Fibroblast of the aortic adventitia (primary cell): ENCODE measurements at regions not wholly inside any gene's neighbourhood (a gene's known extent, or its start where the extent isn't known, plus 50 kb on each side); places are given as distances from the start of the nearest gene placed in this dataset.

Experiments used
- DNase-seq: peaks from one replicate; pipeline ENCODE4 v3.0.0-alpha.2; 2010; ENCODE audit warnings: low read depth
- H3K4me3 ChIP-seq: 2 replicates; pipeline ENCODE4 v1.5.1; 2011; ENCODE audit warnings: low read depth, mild to moderate bottlenecking, control low read depth, low read length, moderate library complexity
- TF ChIP-seq, protein P1 (sequence below): IDR thresholded peaks from 2 replicates; pipeline ENCODE4 v1.5.1; 2011; ENCODE audit warnings: mild to moderate bottlenecking, low read length, control low read depth, inconsistent platforms; ENCODE audit not compliant: insufficient read depth

DNA sequence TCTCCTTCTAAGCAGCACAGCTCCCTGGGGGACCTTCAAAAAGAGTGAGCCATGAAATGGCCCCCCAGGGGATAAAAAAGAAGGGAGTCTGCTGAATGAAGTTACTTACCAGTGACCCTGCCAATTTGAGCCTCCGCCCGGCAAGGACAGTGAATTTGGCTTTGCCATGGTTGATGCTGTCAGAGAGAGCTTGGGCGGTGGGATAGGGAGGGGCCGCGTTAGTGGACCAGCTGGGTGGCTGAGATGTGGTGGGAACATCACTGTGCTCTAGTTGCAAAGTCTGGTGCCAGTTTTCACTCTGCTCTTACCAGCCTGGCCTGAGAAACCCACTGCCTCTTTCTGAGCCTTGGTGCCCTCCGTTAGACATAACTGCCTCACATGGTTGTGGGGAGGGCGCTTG, 114.6 kb downstream of the MRM1 start:
- H3K4me3 ChIP-seq = no peak overlapping the region
- DNase-seq = no peak
- TF ChIP-seq, protein P1, sequence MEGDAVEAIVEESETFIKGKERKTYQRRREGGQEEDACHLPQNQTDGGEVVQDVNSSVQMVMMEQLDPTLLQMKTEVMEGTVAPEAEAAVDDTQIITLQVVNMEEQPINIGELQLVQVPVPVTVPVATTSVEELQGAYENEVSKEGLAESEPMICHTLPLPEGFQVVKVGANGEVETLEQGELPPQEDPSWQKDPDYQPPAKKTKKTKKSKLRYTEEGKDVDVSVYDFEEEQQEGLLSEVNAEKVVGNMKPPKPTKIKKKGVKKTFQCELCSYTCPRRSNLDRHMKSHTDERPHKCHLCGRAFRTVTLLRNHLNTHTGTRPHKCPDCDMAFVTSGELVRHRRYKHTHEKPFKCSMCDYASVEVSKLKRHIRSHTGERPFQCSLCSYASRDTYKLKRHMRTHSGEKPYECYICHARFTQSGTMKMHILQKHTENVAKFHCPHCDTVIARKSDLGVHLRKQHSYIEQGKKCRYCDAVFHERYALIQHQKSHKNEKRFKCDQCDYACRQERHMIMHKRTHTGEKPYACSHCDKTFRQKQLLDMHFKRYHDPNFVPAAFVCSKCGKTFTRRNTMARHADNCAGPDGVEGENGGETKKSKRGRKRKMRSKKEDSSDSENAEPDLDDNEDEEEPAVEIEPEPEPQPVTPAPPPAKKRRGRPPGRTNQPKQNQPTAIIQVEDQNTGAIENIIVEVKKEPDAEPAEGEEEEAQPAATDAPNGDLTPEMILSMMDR = no peak

DNA sequence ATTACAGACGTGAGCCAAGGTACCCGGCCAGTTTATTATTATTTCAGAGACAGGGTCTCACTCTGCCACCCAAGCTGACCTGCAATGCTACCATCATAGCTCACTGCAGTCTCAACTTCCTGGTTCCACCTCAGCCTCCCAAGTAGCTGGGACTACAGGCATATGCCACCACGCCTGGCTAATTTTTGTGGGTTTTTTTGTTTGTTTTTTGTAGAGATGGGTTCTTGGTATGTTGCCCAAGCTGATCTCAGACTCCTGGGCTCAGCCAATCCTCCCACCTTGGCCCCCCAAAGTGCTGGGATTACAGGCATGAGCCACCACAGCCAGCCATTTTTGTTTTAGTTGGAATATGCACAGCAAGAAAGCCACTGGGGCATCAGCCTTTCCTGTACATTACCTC, 115.7 kb downstream of the MRM1 start:
- no peak overlapping the region for H3K4me3 ChIP-seq
- TF ChIP-seq, protein P1 = no peak
- DNase-seq = no peak

DNA sequence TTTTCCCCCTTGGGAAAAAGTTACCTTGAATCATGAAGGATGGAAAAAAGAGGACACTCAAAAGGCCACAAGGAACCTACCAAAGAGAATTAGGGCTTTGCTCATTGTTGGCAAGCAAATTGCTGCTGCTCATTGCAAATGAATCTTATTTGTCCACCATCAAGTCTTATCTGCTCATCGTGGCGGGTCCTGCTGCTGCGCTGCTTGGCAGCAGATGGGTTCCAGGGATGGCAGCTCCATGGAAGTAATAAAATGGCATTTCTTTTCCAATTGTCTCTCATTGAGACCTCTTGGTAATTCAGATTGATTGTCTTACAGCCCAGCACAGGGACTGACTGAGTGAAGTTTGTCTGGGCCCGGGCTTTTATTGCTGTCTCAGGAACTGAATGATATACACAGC, 118.7 kb downstream of the MRM1 start:
- TF ChIP-seq, protein P1 = no peak
- H3K4me3 ChIP-seq = no peak overlapping the region

DNA sequence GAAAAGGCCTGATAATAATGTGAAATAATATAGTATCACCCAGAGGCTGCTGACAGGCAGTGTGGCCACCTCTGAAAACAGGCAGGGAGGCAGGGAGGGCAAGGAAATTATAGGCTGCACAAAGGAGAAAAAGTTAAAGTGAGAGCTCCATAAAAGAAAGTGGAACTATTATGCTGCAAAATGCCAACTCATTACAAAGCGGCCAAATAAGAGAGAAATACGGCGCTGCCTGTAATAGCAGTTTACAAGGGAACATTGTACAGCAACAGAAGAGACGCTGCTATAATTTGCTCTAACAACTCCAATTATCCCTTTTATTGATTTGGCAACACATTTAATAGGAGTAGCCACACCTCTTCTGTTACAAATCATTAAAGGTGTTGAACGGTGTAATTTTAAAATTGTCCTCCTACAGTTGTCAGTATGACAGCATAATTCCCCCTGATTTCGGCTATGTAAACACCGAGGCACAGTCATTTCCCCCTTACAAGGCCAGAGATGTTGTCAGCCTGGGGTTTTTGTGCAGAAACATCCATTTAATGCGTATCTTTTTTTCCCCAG, 120.3 kb downstream of the MRM1 start:
- H3K4me3 ChIP-seq = no peak overlapping the region
- peak; percentile 4 for DNase-seq
- TF ChIP-seq, protein P1 = no peak

More for the DNA sequence above, 118.7 kb downstream of the MRM1 start:
- DNase-seq = no peak

DNA sequence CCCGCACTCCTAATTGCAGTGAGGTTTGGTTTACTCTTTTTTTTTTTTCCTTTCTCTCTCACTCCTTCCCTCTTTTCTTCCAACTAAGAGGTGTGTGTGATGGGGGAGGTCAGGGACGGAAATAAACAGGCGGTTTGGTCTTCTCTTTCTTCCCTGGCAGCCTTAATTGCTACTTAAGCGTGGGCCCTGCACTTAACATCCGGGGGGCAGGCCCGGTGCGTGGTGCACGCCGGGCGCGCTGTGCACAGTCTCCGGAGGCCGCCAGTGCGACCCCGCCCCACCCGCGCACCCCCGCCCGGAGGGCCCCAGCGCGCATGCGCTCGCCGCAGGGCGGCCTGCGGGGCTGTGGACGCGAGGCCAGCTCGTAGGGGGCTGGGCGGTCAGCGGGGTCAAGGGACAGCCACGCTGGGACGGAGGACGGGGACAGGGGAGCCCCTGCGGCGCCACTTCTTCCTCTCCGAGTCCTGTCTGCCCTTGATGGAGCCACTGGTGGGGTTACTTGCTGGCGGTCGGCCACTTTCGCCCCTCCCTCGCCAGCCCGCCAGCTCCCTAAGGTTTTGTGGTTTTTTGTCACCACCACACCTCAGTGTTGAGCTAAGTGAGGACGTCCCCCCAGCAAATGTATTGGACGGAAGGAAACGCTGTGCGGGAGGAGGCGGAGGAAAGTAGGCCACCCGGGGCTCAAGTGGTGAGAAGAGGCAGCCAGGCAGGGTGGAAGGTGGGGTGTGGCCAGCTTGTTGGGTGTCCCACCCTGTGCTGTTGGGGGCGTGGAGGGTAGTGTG, 120.9 kb downstream of the MRM1 start:
- DNase-seq = peak; percentile 6
- peak overlapping the region; percentile 51 for H3K4me3 ChIP-seq
- TF ChIP-seq, protein P1 = no peak

DNA sequence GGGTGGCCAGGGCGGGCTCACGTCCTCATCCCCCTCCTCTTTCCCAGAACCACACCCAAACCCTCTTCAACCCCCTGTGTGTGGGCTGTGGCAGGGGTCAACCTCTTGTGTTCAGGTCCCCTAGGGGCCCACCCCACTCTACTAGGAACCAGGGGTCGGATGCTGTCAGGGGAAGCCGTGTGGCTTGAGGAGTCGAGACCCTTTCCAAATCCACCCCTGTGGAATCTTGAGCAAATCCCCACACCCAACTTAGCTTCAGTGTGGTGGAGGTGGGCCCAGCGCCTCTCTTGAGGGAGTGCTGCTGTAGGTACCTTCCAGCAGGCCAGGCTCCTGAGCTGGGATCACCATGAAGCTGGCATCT, 121.5 kb downstream of the MRM1 start:
- no peak for DNase-seq
- H3K4me3 ChIP-seq = no peak overlapping the region
- TF ChIP-seq, protein P1 = no peak
